ENCODE measurements at regions not wholly inside any gene's neighbourhood (a gene's known extent, or its start where the extent isn't known, plus 50 kb on each side); places are given as distances from the start of the nearest gene placed in this dataset.

DNA sequence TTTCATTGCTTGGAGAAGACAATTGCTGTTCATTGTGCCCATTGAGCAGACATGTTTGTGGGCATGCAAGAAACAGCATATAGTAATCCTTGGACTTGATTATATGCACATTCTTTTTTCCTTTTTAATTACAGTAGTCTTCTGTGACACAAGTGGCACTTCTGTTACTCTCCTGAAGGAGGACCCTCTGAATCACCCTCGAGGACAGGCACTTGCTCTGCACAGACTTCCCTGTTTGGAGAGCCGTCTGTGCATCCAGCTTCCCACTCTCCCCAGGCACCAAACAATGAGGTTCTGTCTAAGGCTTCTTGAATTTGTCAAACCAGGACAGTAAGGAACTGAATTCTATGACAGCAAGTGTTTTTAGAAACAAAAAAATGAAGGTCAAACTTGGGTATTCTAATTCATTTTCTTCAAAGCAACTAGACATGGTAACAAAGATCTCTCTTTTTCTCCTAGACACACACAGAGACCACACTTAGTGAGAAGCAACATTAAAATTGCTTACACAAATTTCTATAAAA, 844.6 kb upstream of the ID2 start:
- Mint-ChIP-seq H3K4me3 (no peak overlapping the region), H3K9me3 (ENCODE audit: low read depth) (no peaks in the 10 kb centered on the region), H3K36me3 (peaks cover 10% of the 10 kb centered on the region), H3K4me1 (ENCODE audit: low read depth) (peaks cover 18% of the 10 kb centered on the region), H3K27ac (no peak overlapping the region), H3K27me3 (no peaks in the 10 kb centered on the region)

DNA sequence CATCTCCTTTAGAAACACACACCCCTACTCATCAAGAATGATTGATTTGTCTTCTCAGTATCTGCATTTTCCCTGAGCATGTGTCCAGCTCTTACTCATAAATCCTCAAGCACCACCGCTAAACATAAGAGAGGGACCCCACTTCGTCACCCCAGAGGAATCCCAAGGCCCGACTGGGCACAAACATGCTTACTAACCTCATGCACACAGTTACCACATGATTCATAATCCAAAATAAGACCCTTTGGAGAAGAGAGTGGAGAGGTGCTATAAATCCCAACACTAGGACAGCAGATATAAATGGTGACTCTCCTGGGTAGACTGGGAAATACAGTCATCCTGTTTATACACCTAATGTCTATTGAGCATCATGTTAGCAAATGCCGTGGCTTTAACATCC, 843.2 kb upstream of the ID2 start:
- Mint-ChIP-seq H3K27me3 (no peaks in the 10 kb centered on the region), H3K9me3 (ENCODE audit: low read depth) (no peaks in the 10 kb centered on the region), H3K4me1 (ENCODE audit: low read depth) (peaks cover 18% of the 10 kb centered on the region), H3K4me3 (no peak overlapping the region), H3K27ac (no peak overlapping the region), H3K36me3 (peaks cover 7% of the 10 kb centered on the region)

DNA sequence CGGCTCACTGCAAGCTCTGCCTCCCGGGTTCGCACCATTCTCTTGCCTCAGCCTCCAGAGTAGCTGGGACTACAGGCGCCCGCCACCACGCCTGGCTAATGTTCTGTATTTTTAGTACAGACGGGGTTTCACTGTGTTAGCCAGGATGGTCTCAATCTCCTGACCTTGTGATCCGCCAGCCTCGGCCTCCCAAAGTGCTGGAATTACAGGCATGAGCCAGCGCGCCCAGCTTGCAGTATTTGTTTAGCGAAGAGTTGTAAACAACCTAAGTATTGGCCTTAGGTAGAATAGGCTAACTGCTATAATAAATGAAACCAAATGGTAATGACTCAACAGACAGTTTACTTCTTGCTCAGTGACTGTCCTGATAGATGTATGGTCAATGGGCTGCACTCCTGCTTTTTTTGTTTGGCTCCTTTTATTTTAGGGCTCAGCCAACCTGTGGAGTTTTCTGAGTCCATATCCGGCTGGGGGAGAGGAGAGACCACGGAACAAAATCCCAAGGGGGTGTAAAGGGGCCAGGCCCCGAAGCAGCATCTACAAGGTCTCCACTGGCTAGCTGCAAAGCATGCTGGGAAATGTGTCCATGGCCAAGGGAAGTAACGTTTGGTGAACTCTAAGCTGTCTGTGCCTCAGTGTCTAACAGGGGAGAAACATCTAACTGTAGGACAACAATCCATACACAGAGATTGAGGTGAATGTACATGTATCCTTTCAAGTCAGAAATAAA, 841.0 kb upstream of the ID2 start:
- no peak overlapping the region for H3K27ac Mint-ChIP-seq
- H3K27me3 Mint-ChIP-seq, result no peaks in the 10 kb centered on the region
- no peaks in the 10 kb centered on the region for H3K9me3 Mint-ChIP-seq (ENCODE audit: low read depth)
- peaks cover 5% of the 10 kb centered on the region for H3K36me3 Mint-ChIP-seq
- peaks cover 9% of the 10 kb centered on the region for H3K4me1 Mint-ChIP-seq (ENCODE audit: low read depth)
- H3K4me3 Mint-ChIP-seq, result no peak overlapping the region

DNA sequence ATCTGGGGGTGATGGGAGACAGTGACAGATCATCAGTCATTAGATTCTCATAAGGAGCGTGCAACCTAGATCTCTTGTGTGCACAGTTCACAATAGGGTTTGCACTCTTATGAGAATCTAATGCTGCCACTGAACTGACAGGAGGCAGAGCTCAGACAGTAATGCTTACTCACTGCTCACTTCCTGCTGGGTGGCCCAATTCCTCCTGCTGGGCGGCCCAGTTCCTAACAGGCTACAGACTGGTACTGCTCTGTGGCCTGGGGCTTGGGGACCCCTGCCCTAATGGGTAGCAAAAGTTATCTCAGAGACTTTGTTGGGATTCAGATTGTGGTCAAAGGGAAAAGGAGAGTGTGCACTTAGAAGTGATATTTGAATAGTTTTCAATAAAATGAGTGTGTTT, 840.1 kb upstream of the ID2 start:
- Mint-ChIP-seq H3K4me1 (ENCODE audit: low read depth) (peaks cover 2% of the 10 kb centered on the region), H3K27ac (no peak overlapping the region), H3K27me3 (no peaks in the 10 kb centered on the region), H3K4me3 (no peak overlapping the region), H3K9me3 (ENCODE audit: low read depth) (no peaks in the 10 kb centered on the region), H3K36me3 (peaks cover 5% of the 10 kb centered on the region)

DNA sequence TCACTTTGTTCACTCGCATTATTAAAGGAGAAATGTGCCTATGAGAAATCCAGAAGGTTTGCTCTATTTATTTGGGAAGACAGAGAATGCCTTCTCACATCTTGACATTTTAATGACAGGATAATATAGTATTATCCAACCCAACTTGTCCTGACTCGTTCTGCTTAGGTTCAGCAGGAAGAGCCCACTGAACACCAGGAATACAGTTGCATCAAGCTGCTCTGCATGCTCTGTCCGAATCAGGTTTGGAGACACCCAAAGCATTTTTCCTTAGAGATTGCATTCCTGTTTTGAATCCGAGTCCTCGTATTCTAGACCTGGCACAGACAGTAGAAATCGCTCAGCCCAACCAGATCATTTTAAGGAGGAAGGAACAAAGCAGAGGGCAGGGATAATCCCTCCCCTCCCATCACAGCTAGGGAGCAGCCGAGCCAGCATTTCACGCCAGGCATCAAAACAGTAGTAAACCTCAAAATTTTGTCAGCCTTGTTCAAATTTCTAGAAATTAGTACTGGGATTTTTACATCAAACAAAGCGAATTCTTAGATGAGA, 837.4 kb upstream of the ID2 start:
- Mint-ChIP-seq H3K9me3 (ENCODE audit: low read depth) (no peaks in the 10 kb centered on the region), H3K27me3 (no peaks in the 10 kb centered on the region), H3K27ac (no peak overlapping the region), H3K4me3 (no peak overlapping the region), H3K4me1 (ENCODE audit: low read depth) (peaks cover 13% of the 10 kb centered on the region), H3K36me3 (peaks cover 2% of the 10 kb centered on the region)

DNA sequence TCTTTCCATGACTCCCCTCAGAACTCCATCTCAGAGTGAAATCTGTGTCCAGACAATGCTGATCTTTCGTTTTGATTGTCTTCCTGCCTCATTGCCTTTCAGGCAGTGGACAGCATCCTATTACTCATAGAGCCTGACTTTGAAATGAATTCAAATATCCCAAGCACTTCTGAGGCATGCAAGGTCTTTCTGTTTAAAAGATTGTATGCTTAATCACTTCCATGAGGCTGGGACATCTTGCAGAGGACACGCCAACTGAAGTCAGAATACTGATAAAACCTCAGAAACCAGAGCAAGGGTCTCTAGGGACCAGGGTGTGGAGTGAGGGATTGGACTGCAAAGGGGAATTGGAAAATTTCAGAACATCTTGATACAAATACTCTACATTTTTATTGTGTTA, 836.5 kb upstream of the ID2 start:
- Mint-ChIP-seq H3K27me3 (no peaks in the 10 kb centered on the region), H3K4me3 (no peak overlapping the region), H3K27ac (no peak overlapping the region), H3K36me3 (no peaks in the 10 kb centered on the region), H3K4me1 (ENCODE audit: low read depth) (peaks cover 13% of the 10 kb centered on the region), H3K9me3 (ENCODE audit: low read depth) (no peaks in the 10 kb centered on the region)

DNA sequence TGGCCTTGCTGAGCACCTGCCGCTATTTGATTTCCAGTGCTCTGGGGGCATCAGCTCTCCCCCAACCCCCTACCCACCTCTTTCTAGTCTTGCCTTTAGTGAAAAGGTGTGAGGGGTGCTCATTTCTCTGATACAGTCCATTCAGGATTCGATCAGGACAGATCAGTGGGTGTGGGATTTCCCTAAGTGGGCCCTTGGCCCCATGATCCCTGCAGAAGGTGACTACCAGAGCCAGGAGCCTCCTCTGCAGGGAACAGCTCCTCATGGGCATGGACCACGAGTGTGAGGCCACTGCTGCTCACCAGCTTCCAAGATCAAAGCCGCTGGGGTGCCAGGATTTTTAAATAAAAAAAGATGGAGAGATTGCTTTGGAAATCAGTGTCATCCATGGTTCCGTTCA, 835.2 kb upstream of the ID2 start:
- H3K27me3 Mint-ChIP-seq, result no peaks in the 10 kb centered on the region
- H3K27ac Mint-ChIP-seq, result no peak overlapping the region
- H3K9me3 Mint-ChIP-seq (ENCODE audit: low read depth), result no peaks in the 10 kb centered on the region
- H3K4me3 Mint-ChIP-seq, result no peak overlapping the region
- no peaks in the 10 kb centered on the region for H3K36me3 Mint-ChIP-seq
- peaks cover 13% of the 10 kb centered on the region for H3K4me1 Mint-ChIP-seq (ENCODE audit: low read depth)

DNA sequence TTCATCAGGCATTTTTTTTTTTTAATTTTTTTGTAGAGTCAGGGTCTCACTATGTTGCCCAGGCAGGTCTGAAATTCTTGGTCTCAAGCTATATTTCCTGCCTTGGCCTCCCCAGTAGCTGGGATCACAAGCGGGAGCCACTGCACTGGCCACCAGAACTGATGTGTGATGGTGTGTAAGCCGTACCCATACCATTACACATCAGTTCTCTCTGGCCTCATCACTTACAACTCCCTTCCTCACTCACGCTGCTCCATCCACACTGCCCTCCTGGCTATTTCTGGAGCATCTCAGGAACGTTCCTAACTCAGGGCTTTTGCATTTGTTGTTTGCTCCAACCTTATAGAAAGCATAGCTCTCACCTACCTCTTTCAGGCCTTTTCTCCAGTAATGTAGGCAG, 834.5 kb upstream of the ID2 start:
- no peak overlapping the region for H3K4me3 Mint-ChIP-seq

DNA sequence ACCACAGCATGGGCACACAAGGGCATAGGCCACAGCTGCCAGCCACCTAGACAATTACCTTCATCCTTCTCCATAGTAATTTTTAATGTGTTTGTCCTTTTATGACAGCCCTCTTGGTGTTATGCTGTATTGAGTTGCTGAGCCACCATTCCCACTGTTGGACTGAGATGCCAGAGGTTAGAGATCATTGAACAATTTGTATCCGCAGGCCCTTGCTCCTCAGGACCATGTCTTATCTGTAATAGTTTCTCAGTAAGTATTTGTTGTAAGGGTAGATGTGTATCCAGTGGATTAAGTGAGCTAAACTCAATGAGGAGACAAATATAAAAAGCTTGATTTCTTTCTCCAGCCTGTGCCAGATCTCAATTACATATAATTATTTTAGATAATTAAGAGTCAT, 832.8 kb upstream of the ID2 start:
- peaks cover 11% of the 10 kb centered on the region for H3K4me1 Mint-ChIP-seq (ENCODE audit: low read depth)
- H3K27me3 Mint-ChIP-seq, result no peaks in the 10 kb centered on the region
- H3K4me3 Mint-ChIP-seq, result no peak overlapping the region
- H3K27ac Mint-ChIP-seq, result no peak overlapping the region
- H3K9me3 Mint-ChIP-seq (ENCODE audit: low read depth), result no peaks in the 10 kb centered on the region
- no peaks in the 10 kb centered on the region for H3K36me3 Mint-ChIP-seq

More for the DNA sequence above, 834.5 kb upstream of the ID2 start:
- H3K4me1 Mint-ChIP-seq (ENCODE audit: low read depth), result peaks cover 11% of the 10 kb centered on the region
- no peaks in the 10 kb centered on the region for H3K27me3 Mint-ChIP-seq
- H3K9me3 Mint-ChIP-seq (ENCODE audit: low read depth), result no peaks in the 10 kb centered on the region
- peak overlapping the region; percentile 30 for H3K27ac Mint-ChIP-seq
- no peaks in the 10 kb centered on the region for H3K36me3 Mint-ChIP-seq

DNA sequence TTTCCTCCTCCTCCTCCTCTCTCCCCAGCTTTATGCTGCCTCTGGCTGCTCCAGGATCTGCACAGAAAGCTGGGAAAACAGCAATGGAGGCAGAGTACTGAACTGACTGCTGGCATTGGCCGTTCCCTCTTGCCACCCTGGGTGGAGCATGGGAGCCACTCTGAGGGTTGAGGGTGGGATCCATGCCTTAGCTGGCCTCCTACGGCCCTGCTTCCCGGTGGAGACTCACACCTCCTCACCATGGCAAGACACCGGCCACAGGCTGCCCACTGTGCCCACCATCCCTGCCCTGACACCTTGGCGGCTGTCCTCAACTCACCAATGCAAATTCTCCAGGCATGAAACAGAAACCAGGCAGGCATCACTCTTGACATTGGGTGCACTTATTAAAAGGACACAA, 832.3 kb upstream of the ID2 start:
- no peaks in the 10 kb centered on the region for H3K9me3 Mint-ChIP-seq (ENCODE audit: low read depth)
- H3K4me1 Mint-ChIP-seq (ENCODE audit: low read depth), result peaks cover 11% of the 10 kb centered on the region
- H3K36me3 Mint-ChIP-seq, result no peaks in the 10 kb centered on the region
- no peak overlapping the region for H3K4me3 Mint-ChIP-seq
- no peaks in the 10 kb centered on the region for H3K27me3 Mint-ChIP-seq
- H3K27ac Mint-ChIP-seq, result no peak overlapping the region

DNA sequence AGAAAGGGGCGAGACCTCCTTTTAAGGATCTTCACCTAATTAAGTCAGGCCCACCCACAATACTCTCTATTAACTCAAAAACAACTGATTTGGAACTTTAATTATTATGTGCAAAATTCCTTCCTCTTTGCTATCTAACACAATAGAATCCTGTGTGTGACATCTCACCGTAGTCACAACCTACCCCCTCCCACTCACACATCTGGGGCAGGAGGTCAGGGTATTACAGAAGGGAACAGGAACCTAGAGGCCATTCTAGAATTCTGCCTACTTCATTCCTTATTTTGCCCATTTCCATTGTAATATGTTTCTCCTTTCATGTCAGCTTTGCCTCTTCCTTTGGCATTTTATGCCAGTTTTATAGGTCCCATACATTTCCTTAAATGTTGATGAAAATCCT, 829.3 kb upstream of the ID2 start:
- H3K27me3 Mint-ChIP-seq, result no peaks in the 10 kb centered on the region
- no peak overlapping the region for H3K4me3 Mint-ChIP-seq
- H3K9me3 Mint-ChIP-seq (ENCODE audit: low read depth), result no peaks in the 10 kb centered on the region
- no peak overlapping the region for H3K27ac Mint-ChIP-seq
- no peaks in the 10 kb centered on the region for H3K36me3 Mint-ChIP-seq
- H3K4me1 Mint-ChIP-seq (ENCODE audit: low read depth), result peaks cover 9% of the 10 kb centered on the region

DNA sequence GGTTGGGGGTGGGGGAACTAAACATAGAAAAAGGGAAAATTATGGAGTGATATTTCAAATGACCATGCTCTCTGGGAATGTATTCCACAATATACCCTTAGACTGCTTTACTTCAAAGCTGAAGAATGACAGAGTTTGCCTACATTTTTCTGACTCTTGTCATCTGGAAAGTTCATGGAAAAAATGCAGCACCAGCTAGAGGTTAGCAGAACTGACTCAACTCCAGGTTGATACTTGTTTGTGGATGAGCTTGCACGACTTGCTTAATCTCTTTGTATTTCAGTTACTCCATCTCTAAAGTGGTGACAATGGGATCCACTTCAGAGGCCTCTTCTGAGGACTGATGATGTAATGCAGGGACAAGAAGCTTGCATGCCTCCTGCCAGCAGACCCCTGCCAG, 824.0 kb upstream of the ID2 start:
- H3K4me1 Mint-ChIP-seq (ENCODE audit: low read depth), result no peaks in the 10 kb centered on the region
- no peak overlapping the region for H3K27ac Mint-ChIP-seq
- no peaks in the 10 kb centered on the region for H3K36me3 Mint-ChIP-seq
- no peak overlapping the region for H3K4me3 Mint-ChIP-seq
- no peaks in the 10 kb centered on the region for H3K9me3 Mint-ChIP-seq (ENCODE audit: low read depth)
- H3K27me3 Mint-ChIP-seq, result no peaks in the 10 kb centered on the region

DNA sequence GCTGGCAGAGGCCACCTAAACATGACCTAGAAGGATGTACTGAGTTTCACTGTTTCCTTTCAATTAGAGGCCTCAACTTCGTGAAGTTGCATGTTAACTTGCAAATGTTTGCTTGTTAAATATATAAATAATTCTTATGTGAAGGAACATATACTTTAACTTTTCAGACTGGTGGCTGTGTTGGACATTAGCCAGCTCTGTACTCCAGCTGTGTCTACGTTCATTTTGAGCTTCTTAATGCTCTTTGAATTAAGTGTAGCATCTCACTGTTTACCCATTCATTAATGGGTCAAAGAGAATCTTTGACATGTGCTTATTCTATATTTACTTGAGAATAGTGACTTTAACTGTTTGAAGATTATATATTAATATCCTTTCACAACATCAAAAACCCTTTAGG, 823.2 kb upstream of the ID2 start:
- Mint-ChIP-seq H3K27me3 (no peaks in the 10 kb centered on the region), H3K9me3 (ENCODE audit: low read depth) (no peaks in the 10 kb centered on the region), H3K27ac (no peak overlapping the region), H3K4me3 (no peak overlapping the region), H3K36me3 (no peaks in the 10 kb centered on the region), H3K4me1 (ENCODE audit: low read depth) (no peaks in the 10 kb centered on the region)

DNA sequence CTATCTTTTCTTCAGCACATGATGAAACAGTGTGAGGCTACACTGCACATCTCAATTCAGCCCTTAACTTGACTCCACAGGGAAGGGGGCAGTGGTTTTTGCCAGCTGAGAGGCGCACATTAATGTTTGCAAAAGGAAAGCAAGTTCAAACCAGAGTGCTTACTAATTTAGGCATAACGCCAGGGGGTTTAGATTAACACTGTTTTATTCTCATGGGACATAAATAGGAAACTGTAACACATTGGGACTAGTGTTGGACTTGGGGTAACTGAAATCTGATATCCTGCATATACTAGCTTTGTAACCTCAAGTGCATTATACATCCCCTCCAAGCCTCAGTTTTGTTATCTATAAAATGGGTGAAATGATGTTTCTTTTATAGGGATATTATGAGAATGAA, 821.2 kb upstream of the ID2 start:
- H3K27ac Mint-ChIP-seq, result no peak overlapping the region

DNA sequence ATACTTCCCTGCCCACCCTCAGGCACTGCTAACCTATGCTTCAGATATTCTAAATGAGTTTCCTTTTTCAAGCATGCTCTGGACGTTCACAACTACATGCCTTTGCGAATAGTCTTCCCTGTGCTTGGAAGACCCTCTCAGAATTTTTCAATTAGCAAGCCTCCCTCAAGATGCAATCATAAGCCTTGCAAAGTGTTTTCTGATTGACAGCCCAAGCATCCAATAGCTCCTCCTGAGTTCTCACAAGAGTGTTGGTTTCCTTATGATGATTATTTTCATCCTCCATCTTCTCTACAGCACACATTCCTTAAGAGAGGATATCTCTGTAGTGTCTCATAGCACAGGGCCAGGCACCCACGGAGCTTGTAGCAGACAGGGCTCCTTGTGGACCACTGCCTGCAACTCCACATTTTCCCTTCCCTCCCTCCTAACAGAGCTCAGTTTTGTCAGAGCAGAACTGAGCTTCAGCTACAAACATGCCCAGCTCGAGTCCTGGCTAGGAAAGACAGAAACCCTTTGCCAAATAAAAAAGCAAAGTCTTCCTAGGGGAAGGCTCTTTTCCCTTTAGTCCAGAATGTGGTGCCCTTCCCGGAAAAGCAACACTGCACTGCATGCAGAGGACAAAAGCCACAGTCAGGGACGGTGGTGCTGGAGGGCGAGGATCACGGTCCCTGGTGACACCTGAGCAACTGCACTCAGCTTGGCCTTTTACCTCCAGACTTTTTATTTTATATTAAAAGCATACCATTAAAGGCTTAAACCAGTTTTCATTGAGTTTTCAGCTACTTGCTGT, 819.8 kb upstream of the ID2 start:
- no peaks in the 10 kb centered on the region for H3K36me3 Mint-ChIP-seq

More for the DNA sequence above, 821.2 kb upstream of the ID2 start:
- Mint-ChIP-seq H3K9me3 (ENCODE audit: low read depth) (no peaks in the 10 kb centered on the region), H3K36me3 (no peaks in the 10 kb centered on the region), H3K27me3 (no peaks in the 10 kb centered on the region), H3K4me1 (ENCODE audit: low read depth) (no peaks in the 10 kb centered on the region), H3K4me3 (no peak overlapping the region)

More for the DNA sequence above, 819.8 kb upstream of the ID2 start:
- Mint-ChIP-seq H3K27me3 (no peaks in the 10 kb centered on the region), H3K4me3 (no peak overlapping the region), H3K4me1 (ENCODE audit: low read depth) (no peaks in the 10 kb centered on the region), H3K27ac (no peak overlapping the region), H3K9me3 (ENCODE audit: low read depth) (no peaks in the 10 kb centered on the region)
